Embryonic facial prominence (tissue), 1 donor: ENCODE measurements at regions not wholly inside any gene's neighbourhood (a gene's known extent, or its start where the extent isn't known, plus 50 kb on each side); places are given as distances from the start of the nearest gene placed in this dataset.

ENCODE experiments used
- DNase-seq: peaks from one replicate; pipeline ENCODE4 v3.0.0-alpha.2; 2016; ENCODE audit errors: extremely low spot score

DNA sequence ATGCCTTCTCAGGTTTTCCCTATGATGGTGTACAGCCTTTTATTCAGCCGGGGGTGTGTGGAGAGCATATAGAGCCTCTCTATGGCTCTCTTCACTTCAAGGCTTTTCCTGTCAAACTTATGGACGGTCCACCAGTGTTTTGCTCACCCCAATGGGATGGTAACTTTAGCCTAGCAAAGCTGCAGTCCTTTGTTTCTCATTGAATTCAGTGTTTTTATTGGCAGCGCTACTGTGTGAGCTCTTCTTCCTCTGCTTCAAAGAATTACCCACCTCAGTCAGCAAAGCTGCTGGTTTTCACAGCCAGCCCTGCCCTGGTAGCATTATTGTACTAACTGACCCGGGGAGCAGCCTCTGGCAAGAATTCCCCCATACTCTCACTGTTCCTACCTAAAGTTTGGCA is 145.3 kb upstream of the RRP15 start:
- DNase-seq, result no peak

DNA sequence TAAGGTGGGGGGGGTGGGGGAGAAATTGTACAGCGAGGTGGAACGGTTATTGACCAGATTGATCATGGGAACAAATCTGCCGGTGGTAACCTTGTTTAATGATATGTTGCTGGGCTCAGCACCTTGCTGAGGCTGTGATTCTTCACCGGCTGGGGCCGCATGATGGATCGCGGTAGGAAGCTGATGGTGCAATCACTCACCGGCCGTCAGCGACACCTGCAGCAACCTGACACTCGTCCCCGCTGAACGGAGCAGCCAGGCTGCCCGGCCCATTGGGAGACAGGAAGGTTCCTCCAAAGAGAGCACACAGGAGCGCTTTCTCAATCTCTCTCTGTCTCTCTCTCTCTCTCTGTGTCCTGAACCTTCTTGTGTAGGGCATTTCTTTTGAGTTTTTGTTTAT is 128.5 kb upstream of the RRP15 start:
- DNase-seq, result no peak

DNA sequence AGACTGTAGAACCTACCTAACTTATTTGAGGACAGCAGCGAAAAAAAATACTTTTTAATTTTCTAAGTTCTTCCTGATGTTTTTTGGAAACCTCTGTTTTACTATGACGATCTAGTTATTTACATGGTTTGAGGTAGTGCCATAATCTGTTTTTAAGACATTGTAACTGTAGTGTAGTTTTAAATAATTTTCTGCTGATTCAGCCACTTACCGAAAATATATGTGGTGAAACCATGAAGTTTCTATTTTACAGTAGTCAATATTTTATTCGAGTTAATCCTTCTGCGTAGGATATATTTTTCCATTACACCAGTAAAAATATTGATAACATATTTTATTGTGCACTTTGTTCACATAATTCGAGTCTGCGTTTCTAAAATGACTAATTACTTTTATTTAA is 121.7 kb upstream of the RRP15 start:
- DNase-seq, result no peak

DNA sequence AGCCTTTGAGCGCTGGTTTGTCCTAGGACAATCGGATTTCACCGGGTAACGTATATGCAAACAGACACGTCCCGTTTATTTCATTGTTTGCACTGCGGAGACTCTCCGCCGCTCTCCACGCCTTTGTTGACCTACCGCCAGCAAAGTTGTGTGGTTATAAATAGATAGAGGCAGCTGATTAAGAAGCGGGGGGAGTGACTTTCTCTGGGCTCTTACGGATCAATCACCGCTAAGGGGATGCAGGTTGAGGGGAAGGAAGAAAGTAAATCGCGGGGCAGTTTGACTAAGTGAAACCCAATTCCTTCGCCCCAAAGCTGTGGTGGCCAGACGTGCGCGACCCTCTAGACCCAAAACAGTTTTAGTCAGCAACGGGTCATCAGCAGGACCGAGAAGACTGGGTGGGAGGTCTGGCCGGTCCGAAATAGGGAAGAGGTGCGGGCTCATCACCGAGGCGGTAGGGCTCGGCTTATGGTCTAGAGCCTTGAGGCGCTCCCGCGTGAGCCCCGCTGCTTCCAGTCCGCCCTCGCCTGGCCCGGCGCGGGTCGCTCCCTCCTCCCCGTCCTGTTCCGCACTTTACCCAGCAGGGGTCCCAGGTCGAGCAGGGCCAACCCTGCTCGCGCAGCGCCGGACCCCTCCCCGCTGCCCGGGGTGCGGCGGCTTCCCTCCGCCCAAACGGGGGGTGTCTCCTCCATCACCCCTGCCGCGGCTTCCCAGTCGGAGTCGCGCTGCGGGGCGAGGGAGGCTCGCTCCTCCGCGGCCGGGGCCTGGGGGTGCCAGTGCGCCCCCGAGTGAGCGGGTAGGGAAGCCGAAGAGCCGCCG is 120.8 kb upstream of the RRP15 start:
- peak; percentile 11 for DNase-seq

DNA sequence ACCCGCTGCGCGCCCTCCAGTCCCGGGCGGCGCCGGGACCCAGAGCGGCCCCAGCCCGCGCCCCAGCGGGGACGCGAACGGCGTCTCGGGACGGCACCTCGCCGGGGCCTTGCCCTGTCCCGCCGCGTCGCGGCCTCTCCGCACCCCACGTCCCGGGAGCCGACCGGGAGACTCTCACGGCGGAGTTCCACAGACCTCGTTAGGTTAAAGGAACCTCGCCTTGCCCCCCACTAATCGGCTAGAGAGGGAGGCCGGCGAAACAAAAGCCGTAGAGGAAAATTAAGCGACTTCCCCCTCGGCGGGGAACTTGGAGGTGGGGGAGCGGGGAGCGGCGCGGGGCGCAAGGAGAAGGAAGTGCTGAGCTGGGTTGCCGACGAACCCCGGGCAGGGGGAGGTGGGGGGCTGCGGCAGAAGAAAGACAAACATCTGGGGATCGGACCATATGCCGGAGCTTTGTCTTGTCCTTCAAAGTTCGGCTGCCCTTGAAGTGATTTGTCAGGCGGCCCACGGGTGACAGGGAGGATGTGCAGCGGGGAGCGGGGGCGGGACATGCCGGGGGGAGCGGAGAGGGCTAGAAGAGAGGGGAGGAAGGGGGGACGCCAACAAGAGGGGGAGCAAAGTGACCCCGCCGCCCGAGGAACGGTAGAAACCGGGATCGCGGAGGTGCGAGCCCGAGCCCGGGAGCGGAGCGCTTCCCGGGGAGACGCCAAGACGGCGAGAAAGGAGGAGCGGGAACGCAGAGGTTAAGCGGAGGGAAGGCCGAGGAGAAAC is 120.0 kb upstream of the RRP15 start:
- no peak for DNase-seq

DNA sequence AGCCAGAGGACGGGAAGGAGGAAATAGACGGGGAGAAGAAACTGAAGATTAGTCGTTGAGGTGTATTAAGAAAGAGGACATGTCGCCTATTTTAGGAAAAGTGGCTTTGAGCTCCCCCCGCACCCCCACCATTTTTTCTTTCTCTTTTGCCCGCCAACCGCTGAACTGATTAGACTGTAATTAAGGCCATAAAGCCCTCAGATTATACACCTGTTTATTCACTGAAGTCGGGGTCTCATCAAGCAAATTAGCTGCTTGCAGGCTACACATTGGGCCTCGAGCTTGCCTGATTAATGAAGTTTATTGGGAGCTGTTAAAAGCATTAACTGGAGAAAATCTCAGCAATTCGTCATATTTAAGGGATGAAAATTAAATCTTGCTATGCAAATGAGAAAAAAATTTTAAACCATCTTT is 119.4 kb upstream of the RRP15 start:
- DNase-seq, result no peak

DNA sequence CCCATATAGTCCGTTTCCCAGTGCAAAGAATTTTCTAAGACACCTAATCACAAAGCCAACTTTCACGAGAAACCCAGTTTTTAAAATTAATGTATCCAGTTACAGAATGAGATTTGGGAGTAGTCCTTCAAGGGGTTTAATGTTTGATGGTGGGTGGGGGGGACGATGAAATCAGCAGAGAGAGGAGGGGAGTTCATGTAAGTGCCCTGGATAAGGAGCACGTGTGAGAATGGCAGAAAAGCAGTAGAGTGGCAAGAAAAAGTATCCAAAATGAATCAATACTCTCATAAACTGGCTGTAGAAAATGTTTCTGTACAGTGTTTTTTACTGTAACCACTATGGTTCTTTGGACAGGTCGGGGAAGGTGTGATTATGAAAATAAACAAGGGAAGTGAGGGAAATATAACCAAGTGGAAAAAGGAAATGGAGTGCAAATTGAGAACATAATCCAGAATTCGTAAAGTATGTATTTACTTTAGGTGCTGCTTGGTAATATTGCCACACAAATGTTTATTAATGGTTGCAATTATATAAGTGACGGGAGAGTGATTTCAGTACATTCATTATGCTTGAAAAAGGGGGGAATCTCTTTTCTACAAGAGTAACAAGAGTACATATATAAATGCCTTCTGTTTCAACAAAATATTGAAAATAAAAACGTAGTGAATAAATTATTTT is 118.7 kb upstream of the RRP15 start:
- DNase-seq, result no peak

DNA sequence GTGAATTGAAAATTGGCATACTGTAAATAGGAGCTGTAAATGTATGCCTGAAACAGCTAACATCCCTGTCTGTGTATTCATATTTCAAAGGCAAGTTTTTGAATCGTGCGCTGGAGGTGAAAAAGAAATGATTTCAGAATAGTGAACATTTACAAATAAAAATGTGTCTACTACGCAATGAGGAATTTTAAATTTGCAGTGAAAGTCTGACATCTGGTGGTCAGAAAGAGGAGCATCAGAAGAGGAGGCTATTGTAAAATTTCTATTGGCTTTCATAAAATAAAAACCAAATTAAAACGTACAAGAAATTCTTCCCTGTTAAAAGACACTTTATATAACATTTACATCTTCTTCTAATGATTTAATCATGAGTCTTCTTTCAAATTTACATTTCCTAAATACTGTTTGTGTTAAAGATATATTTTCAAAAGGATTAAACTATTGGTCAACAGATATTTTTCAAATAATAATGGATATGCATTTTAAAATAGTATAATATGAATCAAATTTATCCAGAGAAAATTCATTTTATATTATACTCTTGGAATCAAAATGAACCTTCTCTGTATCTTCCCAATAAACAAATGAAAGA is 113.7 kb upstream of the RRP15 start:
- peak; percentile 34 for DNase-seq

DNA sequence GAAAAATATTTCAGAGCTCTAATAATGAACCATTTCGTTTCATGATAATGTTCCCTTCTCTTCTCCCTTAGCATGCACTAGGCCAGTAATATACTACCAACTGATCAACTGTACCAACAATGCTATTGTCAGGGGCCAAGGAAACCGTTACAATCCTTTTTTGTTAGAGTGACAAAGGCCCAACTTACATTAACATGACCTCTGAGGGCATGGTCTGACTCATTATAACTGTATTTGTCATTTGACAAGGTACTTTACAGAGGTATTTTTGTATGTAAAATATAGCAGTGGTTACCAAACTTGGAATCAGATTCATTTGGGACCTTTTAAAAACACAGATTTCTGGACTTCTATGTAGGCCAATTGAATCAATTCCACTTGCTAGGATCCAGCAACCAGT is 102.6 kb upstream of the RRP15 start:
- DNase-seq, result no peak

DNA sequence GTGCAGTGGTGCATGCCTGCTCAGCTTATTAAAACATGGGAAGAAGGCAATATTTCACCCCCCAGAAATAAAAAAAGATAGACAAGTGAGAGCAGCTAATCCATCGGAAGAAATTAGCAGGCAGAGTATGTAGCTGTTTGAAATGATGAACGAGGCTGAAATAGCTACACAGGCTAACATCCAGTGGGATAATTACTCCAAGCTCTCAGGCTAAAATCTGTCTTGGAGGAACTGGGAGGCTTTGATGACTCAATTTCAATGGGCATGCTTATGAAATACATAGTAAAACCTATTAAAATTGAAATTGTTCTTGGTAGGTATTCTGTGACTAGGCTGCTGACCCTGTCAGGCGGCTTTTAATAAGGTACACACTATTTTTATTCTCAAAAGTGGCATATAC is 84.1 kb upstream of the RRP15 start:
- DNase-seq, result no peak

DNA sequence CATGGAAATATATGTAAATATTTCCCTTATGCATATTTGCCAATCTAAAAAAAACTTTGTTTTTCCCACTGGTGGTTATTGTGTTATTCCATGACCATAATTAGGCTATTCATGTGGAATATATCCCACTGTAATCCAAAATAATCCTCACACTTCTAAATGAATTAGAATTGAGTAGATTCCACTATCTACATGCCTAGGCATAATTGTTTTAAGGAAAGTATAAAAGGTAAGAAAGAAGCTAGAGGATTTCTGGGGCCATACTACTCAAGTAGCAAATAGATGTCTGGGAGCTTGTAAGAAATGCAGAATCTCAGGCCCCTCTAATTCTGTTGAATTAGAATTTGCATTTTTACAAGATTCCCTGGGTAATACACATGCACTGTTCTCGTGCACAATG is 83.5 kb upstream of the RRP15 start:
- DNase-seq, result no peak

DNA sequence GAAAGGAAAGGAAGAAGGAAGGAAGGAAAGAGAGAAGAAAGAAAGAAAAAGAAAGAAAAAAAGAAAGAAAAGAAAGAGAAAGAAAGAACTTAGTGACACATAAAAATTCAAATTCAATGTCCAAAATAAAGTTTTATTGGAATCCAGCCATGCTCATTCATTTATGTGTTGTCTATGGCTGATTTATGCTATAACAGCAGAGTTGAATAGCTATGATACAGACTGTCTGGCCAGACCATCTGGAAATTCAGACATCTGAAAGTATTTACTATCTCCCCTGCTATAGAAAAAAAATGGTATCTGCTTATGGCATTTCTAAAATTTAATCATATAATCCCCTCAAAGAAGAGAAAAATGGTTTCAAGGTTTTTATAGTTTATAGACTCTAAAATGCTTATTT is 79.4 kb upstream of the RRP15 start:
- DNase-seq, result no peak

DNA sequence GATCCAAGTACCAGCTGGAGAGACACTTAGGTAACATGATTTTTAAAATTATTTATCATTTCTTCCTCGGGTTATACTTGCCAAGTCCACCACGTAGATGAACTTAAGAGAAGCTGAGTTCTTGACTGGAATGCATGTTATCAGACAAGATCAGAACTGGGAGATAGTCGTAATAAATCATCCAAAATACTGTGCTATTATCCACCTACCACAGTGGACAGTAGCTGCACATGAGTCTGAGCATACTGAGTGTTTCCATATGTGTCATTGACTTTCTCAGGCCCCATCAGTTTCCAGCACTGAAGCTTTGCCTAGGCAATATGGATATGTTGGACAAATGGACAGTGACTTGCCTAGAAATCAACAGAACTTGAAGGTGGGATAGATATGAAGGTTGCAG is 77.9 kb upstream of the RRP15 start:
- no peak for DNase-seq

DNA sequence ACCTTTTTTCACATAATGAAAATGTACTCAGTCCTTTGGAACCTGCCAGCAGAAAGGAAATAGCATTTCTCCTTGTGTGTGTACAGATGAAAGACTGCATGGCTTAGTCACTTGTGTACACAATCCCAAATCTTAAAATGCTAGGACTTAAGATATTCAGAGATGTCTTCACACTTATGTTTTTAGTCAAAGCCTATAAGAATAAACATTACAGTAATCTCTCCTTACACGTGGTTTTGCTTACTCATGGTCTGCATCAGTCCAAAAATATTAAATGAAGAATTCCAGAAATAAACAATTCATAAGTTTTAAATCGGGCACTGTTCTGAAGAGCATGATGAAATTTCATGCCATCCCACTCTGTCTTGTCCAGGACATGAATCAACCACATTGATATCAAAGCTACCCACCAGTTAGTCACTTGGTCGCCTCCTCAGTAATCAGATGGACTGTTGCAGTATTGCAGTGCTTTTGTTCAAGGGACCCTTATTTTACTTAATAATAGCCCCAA is 75.7 kb upstream of the RRP15 start:
- DNase-seq, result no peak

DNA sequence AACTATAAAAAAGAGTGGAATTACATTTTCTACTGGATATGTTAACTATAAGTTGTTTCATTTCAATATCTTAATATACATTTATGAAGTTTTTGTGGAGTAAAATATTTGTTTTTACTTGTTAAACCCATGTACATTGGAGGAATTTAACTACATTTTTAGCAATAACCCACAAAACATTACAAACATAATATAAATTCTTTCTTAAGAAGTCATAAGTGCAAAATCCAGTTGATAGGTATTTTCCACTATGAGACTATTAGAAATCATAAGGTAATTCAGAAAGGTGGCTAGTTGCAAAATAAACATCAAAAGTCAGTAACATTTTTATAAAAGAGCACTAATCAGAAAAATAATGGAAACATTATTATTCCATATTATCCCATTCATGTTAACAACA is 73.9 kb upstream of the RRP15 start:
- no peak for DNase-seq

DNA sequence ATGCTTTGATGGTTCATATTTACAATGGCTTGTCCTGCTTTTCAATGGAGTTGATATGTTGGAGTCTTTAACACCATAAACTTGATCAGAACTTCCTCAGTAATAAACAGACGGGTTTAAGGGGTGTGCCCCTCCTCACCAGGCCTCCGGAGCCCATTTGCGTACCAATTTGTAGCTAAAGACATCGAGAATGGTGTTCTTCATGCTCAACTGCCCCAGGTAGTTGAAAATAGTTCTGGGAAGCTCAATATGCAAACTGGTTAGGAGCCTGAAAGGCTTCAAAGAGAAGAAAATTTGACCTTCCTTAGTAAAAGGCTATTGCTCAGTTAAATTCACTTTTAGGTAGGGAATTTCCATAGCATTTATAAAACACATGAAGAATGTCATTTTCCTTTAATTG is 68.1 kb upstream of the RRP15 start:
- DNase-seq, result no peak

DNA sequence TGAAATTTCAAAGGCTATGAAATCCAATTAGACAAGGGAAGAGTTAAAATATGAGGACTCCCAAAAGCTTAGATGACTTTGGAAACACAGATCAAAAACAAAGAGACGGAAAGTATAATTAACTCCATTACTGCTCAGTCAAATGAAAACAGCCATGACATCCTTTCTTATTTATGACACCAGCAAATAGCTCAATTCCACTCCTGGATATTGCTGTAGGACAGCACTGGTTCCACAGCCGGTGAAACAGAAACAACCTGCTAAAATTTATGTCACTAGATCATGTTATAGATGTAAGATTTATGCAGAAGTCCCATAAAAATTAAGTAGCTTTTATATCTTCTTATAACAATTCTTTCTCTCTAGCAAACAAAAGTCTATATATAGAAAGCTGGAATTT is 65.6 kb upstream of the RRP15 start:
- DNase-seq, result no peak

DNA sequence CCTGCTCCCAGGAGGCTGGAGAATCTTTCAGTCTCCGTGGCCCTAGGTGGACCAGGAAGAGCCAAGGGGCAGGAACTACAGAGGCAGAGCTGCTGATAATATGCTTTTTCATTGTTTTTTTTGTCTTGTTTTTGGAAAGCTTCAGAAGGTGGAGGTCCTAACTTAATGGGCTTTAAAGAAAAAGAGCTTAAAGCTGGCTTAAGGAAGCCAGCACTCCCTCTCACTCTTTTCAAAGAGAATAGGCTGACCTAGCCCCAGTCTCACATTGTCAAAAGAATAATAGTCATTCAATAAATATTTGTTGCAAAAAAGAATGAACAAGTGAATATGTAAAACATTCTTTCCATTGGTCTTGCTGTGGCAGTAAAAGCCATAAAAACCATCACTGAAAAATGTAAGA is 61.0 kb upstream of the RRP15 start:
- no peak for DNase-seq

DNA sequence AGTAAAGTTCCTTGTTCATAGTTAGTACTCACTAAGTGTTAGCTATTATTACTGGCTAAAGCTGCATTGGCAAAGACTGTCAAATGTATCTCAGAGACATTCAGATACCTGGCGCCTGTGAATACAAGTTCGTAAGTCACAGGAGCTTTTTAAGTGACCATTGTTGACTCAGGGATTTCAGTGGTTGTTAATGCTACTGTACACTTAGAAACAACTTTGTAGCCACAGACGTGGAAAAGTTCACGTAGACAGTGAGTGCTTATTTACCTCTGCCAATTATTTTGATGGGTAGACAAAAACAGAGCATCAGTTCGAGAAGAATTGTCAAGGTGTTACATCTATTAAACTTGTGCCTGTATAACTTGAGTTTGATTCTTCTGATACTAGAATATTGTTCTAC is 59.1 kb upstream of the RRP15 start:
- DNase-seq, result no peak
